Epithelial cell of proximal tubule (primary cell): ENCODE measurements at regions not wholly inside any gene's neighbourhood (a gene's known extent, or its start where the extent isn't known, plus 50 kb on each side); places are given as distances from the start of the nearest gene placed in this dataset.

Experiments used
- DNase-seq: peaks from one replicate; pipeline ENCODE4 v3.0.0-alpha.2; 2011; ENCODE audit warnings: low read depth
- H3K4me3 ChIP-seq: 2 replicates; pipeline ENCODE4 v1.5.1; 2011; ENCODE audit warnings: low read depth, mild to moderate bottlenecking, low read length
- CTCF ChIP-seq: conservative IDR thresholded peaks from 2 replicates; pipeline ENCODE4 v1.5.1; 2012; ENCODE audit warnings: low read depth, mild to moderate bottlenecking, low read length

GRCh38 chr2:123095219-123095835 is 929.8 kb upstream of the CNTNAP5 start:
- DNase-seq, result no peak
- TF ChIP-seq CTCF, result no peak
- no peak overlapping the region for H3K4me3 ChIP-seq

- H3K4me3 ChIP-seq, result no peak overlapping the region
- DNase-seq, result no peak
- no peak for TF ChIP-seq CTCF
These were observed 926.5 kb upstream of the CNTNAP5 start for GRCh38 chr2:123098619-123099018.

GRCh38 chr2:123101434-123101833 is 923.7 kb upstream of the CNTNAP5 start:
- TF ChIP-seq CTCF, result no peak
- no peak overlapping the region for H3K4me3 ChIP-seq
- no peak for DNase-seq

GRCh38 chr2:123103902-123104301 is 921.2 kb upstream of the CNTNAP5 start:
- H3K4me3 ChIP-seq, result no peak overlapping the region
- DNase-seq, result no peak
- no peak for TF ChIP-seq CTCF

- TF ChIP-seq CTCF, result no peak
- DNase-seq, result no peak
- H3K4me3 ChIP-seq, result no peak overlapping the region
These were observed 908.5 kb upstream of the CNTNAP5 start for GRCh38 chr2:123116595-123116994.

- no peak overlapping the region for H3K4me3 ChIP-seq
- no peak for DNase-seq
- no peak for TF ChIP-seq CTCF
These were observed 897.9 kb upstream of the CNTNAP5 start for GRCh38 chr2:123127236-123127635.

- no peak for TF ChIP-seq CTCF
- no peak for DNase-seq
- no peak overlapping the region for H3K4me3 ChIP-seq
These were observed 896.1 kb upstream of the CNTNAP5 start for GRCh38 chr2:123128951-123129350.
